Uterus (tissue), 3 donors: ENCODE measurements at regions not wholly inside any gene's neighbourhood (a gene's known extent, or its start where the extent isn't known, plus 50 kb on each side); places are given as distances from the start of the nearest gene placed in this dataset.
"Not testable (repeated sequence)": the region's sequence is repeated elsewhere in the genome, so short reads cannot be mapped to it uniquely, and the experiment has no call there.

ENCODE experiments used
- DNase-seq, 2 donors: peaks; one replicate each; pipeline ENCODE4 v3.0.0-alpha.2; 2019 to 2020
- H3K27ac ChIP-seq, 2 donors: fragments of 200-600 bp; sonication (generic); 1 replicate in 1 of 2; 2 replicates in 1 of 2; pipeline ENCODE4 v1.5.1; 2016 to 2018
- H3K27me3 ChIP-seq, 2 donors: fragments of 200-600 bp; sonication (generic); one replicate each; pipeline ENCODE4 v1.5.1; 2018 to 2019; ENCODE audit warnings: control low read depth in 1 of 2
- H3K36me3 ChIP-seq, 2 donors: fragments of 200-600 bp; sonication (generic); one replicate each; pipeline ENCODE4 v1.5.1; 2019; ENCODE audit warnings: control low read depth in 1 of 2
- H3K4me1 ChIP-seq, 2 donors: fragments of 200-600 bp; sonication (generic); one replicate each; pipeline ENCODE4 v1.5.1; 2018 to 2019; ENCODE audit warnings: control low read depth in 1 of 2
- H3K4me3 ChIP-seq, 2 donors: fragments of 200-600 bp; sonication (generic); 1 replicate in 1 of 2; 2 replicates in 1 of 2; pipeline ENCODE4 v1.5.1; 2018 to 2019; ENCODE audit warnings: mild to moderate bottlenecking in 1 of 2
- H3K9me3 ChIP-seq, 2 donors: fragments of 200-600 bp; sonication (generic); one replicate each; pipeline ENCODE4 v1.5.1; 2019; ENCODE audit warnings: control low read depth in 1 of 2
- intact Hi-C: fragments of 100-400 bp; cut with DNase I; formaldehyde crosslinking; loops from one replicate; pipeline ENCODE4 v1.15.1; 2023; ENCODE audit warnings: low total_unique reads
- donor health status: DM: yes; HTN: yes; CAD: no.

- intact Hi-C loops = not testable (repeated sequence)
Observed at GRCh38 chr6:57708061-57708460, 390.6 kb downstream of the PRIM2 start.

GRCh38 chr6:57722546-57722945 lies 405.1 kb downstream of the PRIM2 start:
- H3K4me1 ChIP-seq, H3K4me3 ChIP-seq, intact Hi-C loops, H3K27me3 ChIP-seq, H3K9me3 ChIP-seq, DNase-seq, H3K27ac ChIP-seq, H3K36me3 ChIP-seq: not testable (repeated sequence)

More at GRCh38 chr6:57708061-57708460, 390.6 kb downstream of the PRIM2 start:
- not testable (repeated sequence) for H3K36me3 ChIP-seq, H3K27me3 ChIP-seq, H3K4me1 ChIP-seq, DNase-seq, H3K27ac ChIP-seq, H3K4me3 ChIP-seq, H3K9me3 ChIP-seq

GRCh38 chr6:57723815-57724401 lies 406.5 kb downstream of the PRIM2 start:
- H3K4me1 ChIP-seq, H3K36me3 ChIP-seq, intact Hi-C loops, H3K27ac ChIP-seq, H3K9me3 ChIP-seq, H3K4me3 ChIP-seq, DNase-seq, H3K27me3 ChIP-seq: not testable (repeated sequence)

- H3K27ac ChIP-seq, DNase-seq, H3K27me3 ChIP-seq, H3K9me3 ChIP-seq, H3K36me3 ChIP-seq, intact Hi-C loops, H3K4me1 ChIP-seq, H3K4me3 ChIP-seq: not testable (repeated sequence)
Observed at GRCh38 chr6:57729407-57729806, 412.0 kb downstream of the PRIM2 start.

GRCh38 chr6:57730726-57731125 lies 413.3 kb downstream of the PRIM2 start:
- intact Hi-C loops = not testable (repeated sequence)

DNA sequence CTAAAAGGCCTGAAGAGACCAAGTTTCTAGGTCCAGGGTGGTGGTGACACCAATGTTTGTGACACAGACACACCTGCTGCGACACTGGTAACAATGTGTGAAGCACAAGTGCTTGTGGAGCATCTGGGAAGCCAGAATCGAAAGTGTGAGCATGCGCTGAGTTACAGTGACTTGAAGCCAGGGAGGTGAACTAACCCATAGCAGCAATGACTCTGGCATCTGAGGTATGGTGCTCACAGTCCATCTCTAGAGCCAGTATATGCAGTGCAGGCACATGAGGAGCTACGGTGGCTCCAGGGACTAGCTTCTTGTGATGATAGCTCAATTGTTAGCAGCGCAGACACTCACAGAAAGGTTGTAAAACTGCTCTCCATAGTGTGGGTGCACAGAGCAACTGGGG lies 430.3 kb downstream of the PRIM2 start:
- H3K36me3 ChIP-seq, DNase-seq, H3K27me3 ChIP-seq, H3K27ac ChIP-seq, H3K4me3 ChIP-seq, intact Hi-C loops, H3K4me1 ChIP-seq, H3K9me3 ChIP-seq: not testable (repeated sequence)

More at GRCh38 chr6:57730726-57731125, 413.3 kb downstream of the PRIM2 start:
- H3K27ac ChIP-seq, H3K36me3 ChIP-seq, H3K9me3 ChIP-seq, DNase-seq, H3K4me1 ChIP-seq, H3K27me3 ChIP-seq, H3K4me3 ChIP-seq: not testable (repeated sequence)

DNA sequence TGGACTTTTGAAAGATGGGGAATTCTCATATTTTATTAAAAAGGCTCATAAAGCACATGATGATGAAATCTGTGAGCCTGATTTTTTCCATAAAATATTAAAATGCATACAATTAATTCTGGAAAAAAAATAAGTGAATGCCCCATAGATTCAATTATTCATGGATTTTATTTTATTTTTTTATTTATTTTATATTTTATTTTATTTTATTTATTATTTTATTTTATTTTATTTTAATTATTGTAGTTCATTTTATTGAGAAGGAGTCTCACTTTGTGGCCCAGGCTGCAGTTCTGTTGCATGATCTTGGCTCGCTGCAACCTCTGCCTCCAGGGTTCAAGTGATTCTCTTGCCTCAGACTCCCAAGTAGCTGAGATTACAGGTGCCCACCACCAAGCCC lies 442.4 kb downstream of the PRIM2 start:
- H3K27me3 ChIP-seq, H3K36me3 ChIP-seq, DNase-seq, H3K27ac ChIP-seq, H3K4me1 ChIP-seq, H3K9me3 ChIP-seq, H3K4me3 ChIP-seq, intact Hi-C loops: not testable (repeated sequence)

- intact Hi-C loops, H3K36me3 ChIP-seq, DNase-seq, H3K9me3 ChIP-seq, H3K4me1 ChIP-seq, H3K27ac ChIP-seq, H3K4me3 ChIP-seq: not testable (repeated sequence)
- peaks cover 0 to 11% of the 10 kb centered on the region in 2 donors for H3K27me3 ChIP-seq
Observed at GRCh38 chr6:57792720-57793397, 475.4 kb downstream of the PRIM2 start.

DNA sequence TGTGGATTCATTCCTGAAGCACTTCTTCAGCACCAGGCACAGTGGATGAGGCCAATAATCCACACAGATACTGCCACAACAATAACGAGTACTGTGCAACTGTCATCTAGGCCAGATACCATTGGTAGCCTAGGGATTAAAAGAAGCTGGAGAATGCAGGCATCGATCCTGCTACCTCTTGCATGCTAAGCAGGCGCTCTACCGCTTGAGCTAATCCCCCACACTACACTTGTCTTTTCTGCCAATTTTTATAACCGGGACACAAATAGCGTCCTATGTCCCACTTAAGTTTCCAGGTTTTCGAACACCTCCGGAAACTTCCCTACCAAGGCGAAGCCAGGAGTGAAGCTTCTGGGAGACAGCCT lies 475.9 kb downstream of the PRIM2 start:
- H3K36me3 ChIP-seq, H3K4me3 ChIP-seq, H3K9me3 ChIP-seq, H3K27ac ChIP-seq, H3K4me1 ChIP-seq, DNase-seq, intact Hi-C loops: not testable (repeated sequence)
- H3K27me3 ChIP-seq = peaks cover 0 to 11% of the 10 kb centered on the region in 2 donors

GRCh38 chr6:57799703-57800479 lies 482.5 kb downstream of the PRIM2 start:
- H3K9me3 ChIP-seq, H3K4me1 ChIP-seq, H3K36me3 ChIP-seq, intact Hi-C loops, H3K4me3 ChIP-seq, H3K27me3 ChIP-seq, H3K27ac ChIP-seq: not testable (repeated sequence)
- peak in 1 of 2 donors; percentile 23 for DNase-seq

DNA sequence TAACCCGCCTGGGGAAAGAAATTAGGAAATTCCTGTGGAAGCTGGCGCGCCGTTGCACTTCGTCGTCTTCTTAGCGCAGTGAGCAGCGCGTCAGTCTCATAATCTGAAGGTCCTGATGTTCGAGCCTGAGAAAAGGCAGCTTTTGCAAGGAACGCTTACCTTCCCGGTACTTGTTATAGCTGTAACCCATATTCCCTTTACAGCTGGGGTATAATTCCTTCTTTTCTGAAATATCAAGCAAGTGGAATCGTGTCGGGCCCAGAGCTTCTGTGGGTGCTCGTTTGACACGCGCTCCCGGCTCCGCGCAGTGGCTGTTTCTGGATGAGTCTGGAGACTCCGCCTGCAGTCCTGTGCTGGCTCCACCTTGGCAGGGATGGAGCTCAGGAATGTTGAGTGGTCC lies 491.2 kb downstream of the PRIM2 start:
- intact Hi-C loops, H3K36me3 ChIP-seq, H3K9me3 ChIP-seq, H3K4me3 ChIP-seq, H3K4me1 ChIP-seq, DNase-seq, H3K27ac ChIP-seq: not testable (repeated sequence)
- H3K27me3 ChIP-seq = peaks cover 0 to 13% of the 10 kb centered on the region in 2 donors

DNA sequence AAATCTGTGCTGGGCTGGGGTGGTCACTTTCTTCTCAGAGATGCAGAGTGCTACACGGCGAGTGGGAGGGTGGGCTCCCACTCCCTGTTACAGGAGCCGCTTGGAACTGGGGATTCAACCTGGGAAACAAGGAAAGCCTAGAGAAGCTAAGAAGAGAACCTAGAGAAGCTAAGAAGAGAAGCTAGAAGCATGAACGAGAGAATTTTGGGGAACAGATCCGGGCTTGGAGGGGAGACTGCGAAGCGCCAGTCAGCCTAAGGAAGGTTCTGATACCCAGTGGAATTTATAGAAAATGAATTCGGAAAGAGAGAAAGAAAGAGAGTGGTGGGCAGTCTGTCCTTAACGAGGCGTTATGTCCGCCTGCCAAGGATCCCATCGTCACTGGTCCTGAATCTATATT lies 492.0 kb downstream of the PRIM2 start:
- intact Hi-C loops, H3K27ac ChIP-seq, H3K9me3 ChIP-seq, H3K36me3 ChIP-seq, H3K4me3 ChIP-seq, H3K4me1 ChIP-seq, DNase-seq: not testable (repeated sequence)
- H3K27me3 ChIP-seq = peaks cover 0 to 16% of the 10 kb centered on the region in 2 donors

DNA sequence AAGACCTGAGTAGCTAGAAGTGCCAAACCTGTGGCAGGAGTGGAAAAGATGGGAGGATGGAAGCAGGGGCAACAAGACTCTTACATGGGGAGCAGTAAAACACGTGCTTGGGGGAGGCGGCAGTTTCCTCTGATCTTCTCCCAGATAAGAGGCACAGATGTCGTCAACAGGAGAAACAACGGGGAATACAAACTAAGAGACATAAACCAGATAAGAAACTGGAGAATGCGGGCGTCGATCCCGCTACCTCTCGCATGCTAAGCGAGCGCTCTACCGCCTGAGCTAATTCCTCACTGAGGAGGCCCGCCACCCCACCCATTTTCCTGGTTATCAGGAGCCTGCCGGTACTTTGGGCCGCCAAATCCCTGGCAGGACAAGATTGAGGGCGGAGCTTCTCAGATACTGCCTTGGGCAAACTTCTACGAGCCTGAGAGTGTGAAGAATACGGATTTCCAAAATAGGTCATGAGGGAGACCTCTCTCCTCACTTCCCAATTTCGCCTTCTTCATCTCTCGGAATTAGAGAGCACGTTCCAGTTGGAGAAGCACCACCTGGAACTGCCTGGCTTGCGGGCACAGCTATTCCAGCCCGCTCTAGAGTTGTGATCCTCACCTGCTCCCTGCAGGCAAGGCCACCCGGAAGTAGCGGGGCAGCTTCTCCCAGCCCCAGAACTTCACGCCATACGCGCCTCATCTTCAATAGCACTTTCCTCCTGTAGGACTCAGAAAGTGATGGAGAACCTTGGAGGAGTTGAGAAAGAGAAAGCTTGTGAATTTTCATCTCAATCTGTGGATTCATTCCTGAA lies 496.0 kb downstream of the PRIM2 start:
- H3K36me3 ChIP-seq, DNase-seq, intact Hi-C loops, H3K4me3 ChIP-seq, H3K9me3 ChIP-seq, H3K27ac ChIP-seq, H3K4me1 ChIP-seq: not testable (repeated sequence)
- peaks cover 0 to 21% of the 10 kb centered on the region in 2 donors for H3K27me3 ChIP-seq
